Hepatocyte (in vitro differentiated cells): ENCODE measurements at regions not wholly inside any gene's neighbourhood (a gene's known extent, or its start where the extent isn't known, plus 50 kb on each side); places are given as distances from the start of the nearest gene placed in this dataset.

Experiments used
- DNase-seq: peaks from one replicate; pipeline ENCODE4 v3.0.0-alpha.2; 2016; ENCODE audit warnings: low spot score
- H2AFZ ChIP-seq: fragments of 200-600 bp; sonication (generic); 2 replicates; pipeline ENCODE4 v1.6.0; 2016; ENCODE audit warnings: antibody characterized with exemption, mild to moderate bottlenecking
- H3K27ac ChIP-seq: fragments of 200-600 bp; sonication (generic); 2 replicates; pipeline ENCODE4 v1.5.1; 2016; ENCODE audit warnings: mild to moderate bottlenecking
- H3K27me3 ChIP-seq: fragments of 200-600 bp; sonication (generic); 2 replicates; pipeline ENCODE4 v1.6.1; 2016
- H3K36me3 ChIP-seq: fragments of 200-600 bp; sonication (generic); replicated peaks from 2 replicates; pipeline ENCODE4 v1.5.1; 2016; ENCODE audit warnings: low read depth; ENCODE audit not compliant: insufficient read depth
- H3K4me1 ChIP-seq: fragments of 200-600 bp; sonication (generic); 2 replicates; pipeline ENCODE4 v1.5.1; 2016; ENCODE audit warnings: mild to moderate bottlenecking, moderate library complexity; ENCODE audit not compliant: insufficient read depth
- H3K4me2 ChIP-seq: fragments of 200-600 bp; sonication (generic); 2 replicates; pipeline ENCODE4 v1.6.0; 2016
- H3K4me3 ChIP-seq: fragments of 200-600 bp; sonication (generic); 2 replicates; pipeline ENCODE4 v1.5.1; 2016; ENCODE audit warnings: mild to moderate bottlenecking
- H3K79me2 ChIP-seq: fragments of 200-600 bp; sonication (generic); 2 replicates; pipeline ENCODE4 v1.6.0; 2017; ENCODE audit warnings: mild to moderate bottlenecking
- H3K9me2 ChIP-seq: fragments of 200-600 bp; sonication (generic); replicated peaks from 2 replicates; pipeline ENCODE4 v1.6.0; 2017; ENCODE audit warnings: mild to moderate bottlenecking; ENCODE audit not compliant: insufficient read depth
- H3K9me3 ChIP-seq: fragments of 200-600 bp; sonication (generic); 2 replicates; pipeline ENCODE4 v1.5.1; 2016; ENCODE audit warnings: low read depth, mild to moderate bottlenecking
- H4K20me1 ChIP-seq: fragments of 200-600 bp; sonication (generic); 2 replicates; pipeline ENCODE4 v1.6.0; 2016; ENCODE audit warnings: mild to moderate bottlenecking; ENCODE audit not compliant: insufficient read depth, poor library complexity, severe bottlenecking
- CTCF ChIP-seq: fragments of 200-600 bp; sonication (generic); IDR thresholded peaks from 2 replicates; pipeline ENCODE4 v1.5.1; 2016; ENCODE audit warnings: antibody characterized with exemption, mild to moderate bottlenecking; ENCODE audit not compliant: poor library complexity
- EZH2 ChIP-seq: fragments of 200-600 bp; sonication (generic); IDR thresholded peaks from 2 replicates; pipeline ENCODE4 v1.6.1; 2016; ENCODE audit warnings: antibody characterized with exemption, mild to moderate bottlenecking, borderline replicate concordance
- EZH2phosphoT487 ChIP-seq: fragments of 200-600 bp; sonication (generic); IDR thresholded peaks from one replicate; pipeline ENCODE4 v1.6.1; 2018; ENCODE audit warnings: antibody characterized with exemption, mild to moderate bottlenecking, low read depth, moderate library complexity; ENCODE audit not compliant: unreplicated experiment, severe bottlenecking
- WGBS: methylation state at CpG from one replicate; pipeline ENCODE4 v1.1.6; 2016; ENCODE audit warnings: low lambda C conversion rate; ENCODE audit errors: missing lambda C conversion rate; 5-methylcytosine and 5-hydroxymethylcytosine counted together

GRCh38 chr14:34187061-34187460 is 236.2 kb upstream of the EGLN3 start:
- WGBS, result 71% methylated on average over 3 of the region's 3 CpGs
- Histone ChIP-seq H3K9me2 (no peaks in the 10 kb centered on the region), H3K4me2 (no peak overlapping the region), H3K4me1 (no peaks in the 10 kb centered on the region), H3K9me3 (no peaks in the 10 kb centered on the region), H3K27ac (no peak overlapping the region), H3K79me2 (no peaks in the 10 kb centered on the region), H2AFZ (no peak overlapping the region), H3K36me3 (no peaks in the 10 kb centered on the region), H3K27me3 (no peaks in the 10 kb centered on the region), H3K4me3 (no peak overlapping the region), H4K20me1 (no peaks in the 10 kb centered on the region)
- TF ChIP-seq CTCF (no peak), EZH2phosphoT487 (no peak), EZH2 (no peak)
- DNase-seq, result no peak

- Histone ChIP-seq H3K9me3 (no peaks in the 10 kb centered on the region), H4K20me1 (no peaks in the 10 kb centered on the region), H3K4me2 (no peak overlapping the region), H3K9me2 (no peaks in the 10 kb centered on the region), H2AFZ (no peak overlapping the region), H3K4me1 (peaks cover 10% of the 10 kb centered on the region), H3K36me3 (no peaks in the 10 kb centered on the region), H3K4me3 (no peak overlapping the region), H3K79me2 (no peaks in the 10 kb centered on the region), H3K27me3 (no peaks in the 10 kb centered on the region), H3K27ac (no peak overlapping the region)
- DNase-seq, result no peak
- no peak for TF ChIP-seq EZH2phosphoT487
- no peak for TF ChIP-seq CTCF
- no peak for TF ChIP-seq EZH2
- WGBS, result 84% methylated on average over 2 of the region's 2 CpGs
Measured at GRCh38 chr14:34184126-34184525, 233.3 kb upstream of the EGLN3 start.

- H3K9me2 ChIP-seq, result no peaks in the 10 kb centered on the region
- no peaks in the 10 kb centered on the region for H3K36me3 ChIP-seq
- peaks cover 10% of the 10 kb centered on the region for H3K4me1 ChIP-seq
- no peak overlapping the region for H2AFZ ChIP-seq
- no peaks in the 10 kb centered on the region for H3K27me3 ChIP-seq
- no peaks in the 10 kb centered on the region for H3K79me2 ChIP-seq
- no peaks in the 10 kb centered on the region for H3K9me3 ChIP-seq
- TF ChIP-seq CTCF (no peak), EZH2 (no peak), EZH2phosphoT487 (no peak)
- H4K20me1 ChIP-seq, result no peaks in the 10 kb centered on the region
- no peak overlapping the region for H3K4me3 ChIP-seq
- no peak overlapping the region for H3K27ac ChIP-seq
- 84% methylated on average over 7 of the region's 7 CpGs for WGBS
- no peak for DNase-seq
- H3K4me2 ChIP-seq, result no peak overlapping the region
Measured at GRCh38 chr14:34183478-34183877, 232.6 kb upstream of the EGLN3 start.

GRCh38 chr14:34181338-34181737 is 230.5 kb upstream of the EGLN3 start:
- no peak for DNase-seq
- H4K20me1 ChIP-seq, result no peaks in the 10 kb centered on the region
- H3K4me2 ChIP-seq, result no peak overlapping the region
- no peak overlapping the region for H3K27ac ChIP-seq
- no peak overlapping the region for H2AFZ ChIP-seq
- TF ChIP-seq CTCF (no peak), EZH2 (no peak), EZH2phosphoT487 (no peak)
- no peaks in the 10 kb centered on the region for H3K79me2 ChIP-seq
- WGBS, result 54% methylated on average over 2 of the region's 2 CpGs
- no peak overlapping the region for H3K4me3 ChIP-seq
- no peaks in the 10 kb centered on the region for H3K27me3 ChIP-seq
- H3K36me3 ChIP-seq, result no peaks in the 10 kb centered on the region
- peaks cover 10% of the 10 kb centered on the region for H3K4me1 ChIP-seq
- H3K9me2 ChIP-seq, result no peaks in the 10 kb centered on the region
- no peaks in the 10 kb centered on the region for H3K9me3 ChIP-seq
